Caki2 (cell line): ENCODE measurements at regions not wholly inside any gene's neighbourhood (a gene's known extent, or its start where the extent isn't known, plus 50 kb on each side); places are given as distances from the start of the nearest gene placed in this dataset.
A peak's percentile ranks its signal among the peaks of the same experiment; 100 is the strongest.
"Not testable (repeated sequence)": the region's sequence is repeated elsewhere in the genome, so short reads cannot be mapped to it uniquely, and the experiment has no call there.

Experiments
- DNase-seq: peaks from one replicate; pipeline ENCODE4 v3.0.0-alpha.2; 2015; ENCODE audit warnings: low read depth
- in situ Hi-C: cut with HindIII; loops from 2 replicates; pipeline ENCODE4 v1.10.0; 2016; ENCODE audit warnings: low sequenced_read_pairs, low pct_unique_long_range_greater_than_20kb, mixed read lengths

DNA sequence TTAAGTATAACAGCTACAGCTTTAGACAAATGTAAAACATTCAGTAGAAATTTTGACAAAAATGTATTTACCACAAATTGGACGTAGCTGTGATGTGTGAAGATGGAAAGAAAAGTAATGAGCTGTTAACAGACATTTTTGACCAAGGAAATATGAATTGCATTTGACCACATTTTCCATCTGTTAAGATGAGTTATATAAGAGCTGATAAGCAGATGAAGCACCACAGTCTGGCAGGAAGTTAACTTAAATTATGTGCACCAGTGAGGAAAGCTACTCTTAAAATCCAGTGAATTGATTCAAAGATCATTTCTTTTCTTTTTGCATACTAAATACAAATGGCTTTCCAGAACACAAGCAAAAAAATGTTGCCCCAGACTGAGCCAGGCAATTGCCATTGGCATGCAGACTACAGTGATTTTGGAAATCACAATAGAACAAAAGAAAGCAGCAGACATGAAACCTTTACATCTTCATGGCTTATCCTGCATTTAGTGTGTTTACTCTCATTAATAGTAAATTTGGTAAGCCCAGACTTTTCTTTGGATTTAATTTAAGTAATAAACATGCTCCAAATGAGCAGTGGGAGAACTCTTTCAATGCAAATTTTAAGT is 493.7 kb downstream of the TMX3 start:
- in situ Hi-C loops: no loop called here
- no peak for DNase-seq

GRCh38 chr18:68220458-68220857 is 494.4 kb downstream of the TMX3 start:
- in situ Hi-C loops: no loop called here
- DNase-seq: no peak

DNA sequence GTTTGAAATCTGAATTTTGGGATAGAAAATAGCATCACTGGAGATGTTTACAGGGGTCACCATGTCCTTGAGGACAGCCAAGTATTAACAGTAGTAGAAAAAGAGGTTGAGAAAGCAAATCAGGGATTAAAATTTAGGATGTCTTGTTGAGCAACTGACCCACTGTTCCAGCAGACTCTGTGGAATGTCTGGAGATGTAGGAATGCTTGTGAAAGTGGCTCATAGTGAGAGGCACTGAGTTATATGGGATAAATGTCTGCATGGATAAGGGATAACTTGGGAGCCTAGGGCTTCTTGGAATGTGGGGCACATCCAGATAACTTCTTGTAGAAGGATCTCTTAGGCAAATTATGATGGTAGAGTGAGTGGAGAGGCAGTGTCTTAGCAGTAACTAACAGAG is 495.0 kb downstream of the TMX3 start:
- in situ Hi-C loops: no loop called here
- no peak for DNase-seq

DNA sequence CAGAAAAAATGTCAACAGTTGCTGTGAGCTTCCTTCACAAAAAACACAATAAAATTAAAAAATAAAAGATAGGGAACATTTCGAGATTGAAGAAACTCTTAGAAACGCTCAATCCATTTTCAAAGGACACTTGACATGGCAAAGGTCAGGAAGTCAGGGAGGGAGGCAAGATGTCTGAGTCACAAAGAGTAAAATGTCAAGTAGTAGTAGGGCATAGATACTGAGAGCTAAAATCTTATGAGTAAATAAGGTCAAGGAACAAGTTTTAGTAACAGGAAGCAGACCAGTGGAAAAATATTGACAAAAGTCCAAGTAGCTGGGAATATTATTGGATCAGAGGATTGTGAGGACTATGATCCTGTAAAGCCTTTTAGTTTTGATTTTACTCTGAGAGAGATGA is 495.6 kb downstream of the TMX3 start:
- in situ Hi-C loops: no loop called here

DNA sequence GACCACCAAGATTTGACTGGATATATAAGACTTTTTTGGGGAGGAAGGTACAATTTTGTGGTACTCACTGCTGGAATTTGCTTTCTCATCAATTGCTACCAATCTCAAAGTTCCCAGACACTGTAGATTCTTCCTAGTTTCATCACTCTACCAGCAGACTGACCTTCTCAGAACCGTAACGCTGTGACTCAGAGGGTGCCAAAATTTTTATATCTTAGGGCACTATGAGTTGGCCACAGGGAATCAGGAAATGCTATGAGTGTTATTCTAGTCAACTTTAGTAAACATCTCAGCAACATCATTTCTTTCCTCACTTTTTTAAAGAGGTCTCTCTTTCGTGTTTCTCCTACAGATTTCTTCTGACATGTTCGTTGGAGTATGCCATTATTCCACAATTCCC is 499.0 kb downstream of the TMX3 start:
- in situ Hi-C loops: no loop called here
- DNase-seq: no peak

More for the DNA sequence above, 495.6 kb downstream of the TMX3 start:
- DNase-seq: no peak

DNA sequence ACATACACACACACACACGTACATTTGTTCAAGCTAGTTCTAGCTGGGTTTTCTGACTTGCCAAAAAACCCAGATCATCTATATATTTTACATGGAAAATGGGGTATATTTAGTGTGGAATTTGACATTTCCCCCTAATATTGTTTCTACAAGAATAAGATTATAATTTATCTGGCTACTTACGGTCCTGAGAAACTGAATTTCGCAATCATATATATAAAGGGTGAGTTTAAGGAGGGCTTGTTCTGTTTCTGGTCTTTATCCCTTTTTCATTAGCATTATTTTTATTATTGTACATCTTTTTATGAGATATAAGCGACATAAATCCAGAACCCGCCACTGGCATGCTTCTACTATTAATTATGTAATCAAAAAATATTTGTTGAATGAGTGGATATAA is 528.9 kb downstream of the TMX3 start:
- no peak for DNase-seq

DNA sequence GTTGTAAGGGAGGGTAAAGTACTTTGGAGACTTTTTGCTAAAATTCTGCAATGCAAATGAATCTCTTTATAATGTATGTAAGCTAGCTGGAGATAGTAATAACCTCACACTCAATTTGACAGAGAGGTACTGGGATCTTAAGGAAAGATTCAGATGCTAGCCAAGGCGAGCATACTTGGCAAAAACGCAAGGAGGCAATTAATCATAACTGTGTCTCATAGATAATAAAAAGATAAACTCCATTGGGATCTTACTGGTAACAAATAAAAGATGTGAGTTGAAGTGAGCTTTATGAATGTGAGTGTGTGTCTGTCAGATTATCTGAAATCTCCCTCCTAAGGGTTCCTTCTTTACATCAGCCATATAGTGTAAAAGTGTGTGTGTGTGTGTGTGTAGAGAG is 533.0 kb downstream of the TMX3 start:
- DNase-seq: no peak
- in situ Hi-C loops: no loop called here

More for the DNA sequence above, 528.9 kb downstream of the TMX3 start:
- in situ Hi-C loops: no loop called here

DNA sequence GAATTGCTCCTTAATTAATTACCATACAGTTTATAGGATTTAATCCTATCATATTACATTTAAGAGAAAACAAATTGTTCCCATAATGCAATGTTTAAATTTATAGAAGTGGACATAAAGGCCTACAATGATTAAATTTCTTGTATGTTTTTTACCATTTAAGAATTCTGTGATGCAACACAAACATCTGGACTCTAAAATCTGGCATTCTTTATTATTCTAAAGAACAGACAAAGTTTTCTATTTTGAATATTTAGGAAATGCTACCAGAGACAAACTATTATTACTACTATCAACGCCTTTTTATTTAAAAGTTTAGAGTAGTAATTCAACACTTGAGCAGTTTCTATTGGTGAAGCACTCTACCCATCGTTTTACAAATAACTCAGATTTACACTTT is 535.1 kb downstream of the TMX3 start:
- no peak for DNase-seq
- in situ Hi-C loops: no loop called here

- in situ Hi-C loops: no loop called here
- no peak for DNase-seq
These were observed 536.0 kb downstream of the TMX3 start for GRCh38 chr18:68178921-68179320.

GRCh38 chr18:68177807-68178702 is 536.9 kb downstream of the TMX3 start:
- in situ Hi-C loops: no loop called here
- DNase-seq: peak; percentile 2

- DNase-seq: no peak
- in situ Hi-C loops: no loop called here
These were observed 538.0 kb downstream of the TMX3 start for GRCh38 chr18:68176901-68177300.

DNA sequence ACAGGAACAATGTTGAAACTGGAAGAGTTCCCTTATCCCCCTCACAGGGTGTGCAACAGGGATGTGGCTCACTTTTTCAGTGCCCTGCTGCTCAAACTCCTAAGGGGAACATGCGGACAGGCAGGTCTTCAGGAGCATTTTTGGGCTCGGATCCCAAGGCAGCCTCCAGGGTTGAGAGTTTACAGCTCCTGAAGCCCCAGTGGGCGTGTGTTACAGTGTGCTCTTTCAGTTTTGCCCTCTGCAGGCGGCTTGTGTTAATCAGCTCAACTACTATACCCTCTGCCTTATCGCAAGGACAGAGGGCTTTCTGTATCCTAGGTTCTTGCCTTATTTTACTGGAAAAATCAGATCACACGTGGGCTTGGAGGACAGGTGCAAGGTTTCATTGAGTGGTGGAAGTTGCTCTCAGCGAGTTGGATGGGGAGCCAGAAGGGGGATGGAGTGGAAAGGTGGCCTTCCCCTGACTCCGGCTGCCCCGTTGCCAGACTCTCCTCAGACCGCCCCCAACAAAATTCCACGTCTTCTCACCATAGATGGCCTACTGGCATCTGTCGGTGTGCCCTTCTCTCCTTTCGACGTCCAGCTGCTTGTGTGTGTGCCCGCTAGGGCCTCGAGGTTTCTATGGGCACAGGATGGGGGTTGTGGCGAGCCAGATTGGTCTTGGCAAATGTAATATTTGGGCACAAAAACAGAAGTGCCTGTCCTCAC is 541.9 kb downstream of the TMX3 start:
- in situ Hi-C loops: no loop called here
- DNase-seq: no peak

GRCh38 chr18:68164909-68165308 is 550.0 kb downstream of the TMX3 start:
- no peak for DNase-seq
- in situ Hi-C loops: no loop called here

GRCh38 chr18:68153821-68154220 is 561.1 kb downstream of the TMX3 start:
- DNase-seq, in situ Hi-C loops: not testable (repeated sequence)

GRCh38 chr18:68152770-68153169 is 562.1 kb downstream of the TMX3 start:
- in situ Hi-C loops: no loop called here
- no peak for DNase-seq

GRCh38 chr18:68150961-68151360 is 563.9 kb downstream of the TMX3 start:
- in situ Hi-C loops: no loop called here
- DNase-seq: no peak

DNA sequence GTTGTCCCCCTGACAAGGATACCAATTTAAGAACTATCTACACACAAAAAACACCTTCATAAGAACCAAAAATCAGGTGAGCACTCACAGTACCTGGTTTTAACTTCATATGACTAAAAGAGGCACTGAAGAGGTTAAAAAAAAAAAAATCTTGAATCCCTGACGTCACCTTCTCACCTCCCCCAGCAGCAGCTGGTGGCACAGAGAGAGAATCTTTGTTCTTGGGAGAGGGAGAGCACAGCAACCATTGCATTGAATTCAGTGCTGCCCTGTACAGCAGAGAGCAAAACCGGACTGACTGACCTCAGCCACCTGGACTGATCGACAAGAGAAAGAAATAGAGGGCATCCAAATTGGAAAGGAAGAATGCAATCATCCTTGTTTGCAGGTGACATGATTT is 566.0 kb downstream of the TMX3 start:
- DNase-seq: no peak
- in situ Hi-C loops: no loop called here

DNA sequence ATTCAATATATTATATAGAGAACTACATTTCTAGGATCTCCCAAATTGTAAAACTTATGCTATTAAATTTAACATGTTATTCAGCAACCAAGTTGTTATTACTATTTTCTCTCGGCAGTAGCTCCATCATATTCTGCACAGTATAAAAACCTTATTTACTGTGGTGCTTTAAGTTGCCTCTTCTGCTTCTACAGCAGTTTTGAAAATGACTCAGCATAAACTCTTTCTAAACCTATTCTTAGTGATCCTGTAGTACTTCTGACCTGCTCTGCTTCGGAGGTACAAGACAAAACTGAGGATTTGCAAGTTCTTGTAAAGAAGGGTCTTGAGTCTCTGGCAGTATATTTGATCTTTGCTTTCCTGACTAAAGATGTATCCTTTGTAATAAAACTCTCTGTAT is 567.2 kb downstream of the TMX3 start:
- in situ Hi-C loops: no loop called here
- no peak for DNase-seq

GRCh38 chr18:68121826-68122225 is 593.1 kb downstream of the TMX3 start:
- DNase-seq: no peak
- in situ Hi-C loops: no loop called here
